Mesendoderm (in vitro differentiated cells): ENCODE measurements at regions not wholly inside any gene's neighbourhood (a gene's known extent, or its start where the extent isn't known, plus 50 kb on each side); places are given as distances from the start of the nearest gene placed in this dataset.

Experiments used
- DNase-seq: peaks from one replicate; pipeline ENCODE4 v3.0.0; 2013
- H2AK5ac ChIP-seq: 2 replicates; pipeline ENCODE4 v1.6.1; 2013; ENCODE audit warnings: low read length, inconsistent platforms
- H2BK120ac ChIP-seq: 2 replicates; pipeline ENCODE4 v1.6.1; 2013; ENCODE audit warnings: low read depth, mild to moderate bottlenecking, low read length, moderate library complexity, mixed read lengths
- H2BK15ac ChIP-seq: replicated peaks from 2 replicates; pipeline ENCODE4 v1.6.1; 2013; ENCODE audit warnings: low read depth, mild to moderate bottlenecking, moderate library complexity
- H2BK5ac ChIP-seq: 2 replicates; pipeline ENCODE4 v1.6.1; 2013; ENCODE audit warnings: low read length, inconsistent platforms
- H3K18ac ChIP-seq: 2 replicates; pipeline ENCODE4 v1.6.1; 2013; ENCODE audit warnings: mild to moderate bottlenecking, low read length, mixed read lengths
- H3K23ac ChIP-seq: one replicate; pipeline ENCODE4 v1.6.1; 2013; ENCODE audit warnings: low read length
- H3K27ac ChIP-seq: 2 replicates; pipeline ENCODE4 v1.5.1; 2013; ENCODE audit warnings: low read depth, mild to moderate bottlenecking, inconsistent platforms, low read length, moderate library complexity
- H3K27me3 ChIP-seq: 2 replicates; pipeline ENCODE4 v1.6.1; 2013; ENCODE audit warnings: low read length, control low read depth, mild to moderate bottlenecking, inconsistent platforms; ENCODE audit not compliant: insufficient read depth, poor library complexity
- H3K36me3 ChIP-seq: 2 replicates; pipeline ENCODE4 v1.6.1; 2013; ENCODE audit warnings: low read length, inconsistent platforms; ENCODE audit not compliant: control insufficient read depth, insufficient read depth
- H3K4ac ChIP-seq: one replicate; pipeline ENCODE4 v1.6.1; 2013; ENCODE audit warnings: low read depth, mild to moderate bottlenecking, low read length, moderate library complexity
- H3K4me1 ChIP-seq: 2 replicates; pipeline ENCODE4 v1.6.1; 2013; ENCODE audit warnings: low read depth, low read length, inconsistent platforms; ENCODE audit not compliant: control insufficient read depth
- H3K4me2 ChIP-seq: 2 replicates; pipeline ENCODE4 v1.6.1; 2013; ENCODE audit warnings: low read length
- H3K4me3 ChIP-seq: 2 replicates; pipeline ENCODE4 v1.5.1; 2013; ENCODE audit warnings: mild to moderate bottlenecking, low read length
- H3K56ac ChIP-seq: one replicate; pipeline ENCODE4 v1.6.1; 2013; ENCODE audit warnings: low read length
- H3K79me1 ChIP-seq: 2 replicates; pipeline ENCODE4 v1.6.1; 2013; ENCODE audit warnings: low read length, inconsistent platforms
- H3K79me2 ChIP-seq: 2 replicates; pipeline ENCODE4 v1.6.1; 2013; ENCODE audit warnings: mild to moderate bottlenecking, low read length; ENCODE audit not compliant: control insufficient read depth, insufficient read depth
- H3K9ac ChIP-seq: 2 replicates; pipeline ENCODE4 v1.6.1; 2013; ENCODE audit warnings: low read length, inconsistent platforms
- H4K5ac ChIP-seq: one replicate; pipeline ENCODE4 v1.6.1; 2013; ENCODE audit warnings: low read length
- H4K8ac ChIP-seq: one replicate; pipeline ENCODE4 v1.6.1; 2013; ENCODE audit warnings: low read depth, mild to moderate bottlenecking, control low read depth, low read length, moderate library complexity
- WGBS: extraction: QIAGEN DNeasy Blood & Tissue Kit; methylation state at CpG from one replicate; pipeline ENCODE4 v1.1.7; 2013; ENCODE audit warnings: low lambda C conversion rate, missing lambda C conversion rate; ENCODE audit not compliant: insufficient coverage; ENCODE audit errors: extremely low coverage; 5-methylcytosine and 5-hydroxymethylcytosine counted together

- Histone ChIP-seq H4K8ac (no peak overlapping the region), H3K18ac (no peak overlapping the region), H3K4me3 (no peak overlapping the region), H3K56ac (no peak overlapping the region), H2BK5ac (no peak overlapping the region), H3K4ac (no peak overlapping the region), H3K4me1 (no peaks in the 10 kb centered on the region), H3K36me3 (no peaks in the 10 kb centered on the region), H2BK15ac (no peak overlapping the region), H4K5ac (no peak overlapping the region), H3K23ac (no peak overlapping the region), H3K4me2 (no peak overlapping the region), H3K79me2 (no peaks in the 10 kb centered on the region), H3K79me1 (no peaks in the 10 kb centered on the region), H3K9ac (no peak overlapping the region), H3K27ac (no peak overlapping the region), H3K27me3 (no peaks in the 10 kb centered on the region), H2BK120ac (no peak overlapping the region), H2AK5ac (no peak overlapping the region)
- no peak for DNase-seq
- WGBS, result no CpG with 5 or more reads among the region's 1 CpG
These were observed 168.8 kb upstream of the CADM2 start for GRCh38 chr3:84789961-84790360.

GRCh38 chr3:84806958-84807357, 151.8 kb upstream of the CADM2 start:
- no CpG with 5 or more reads among the region's 3 CpGs for WGBS
- H3K4me3 ChIP-seq, result no peak overlapping the region

GRCh38 chr3:84820126-84820525, 138.7 kb upstream of the CADM2 start:
- Histone ChIP-seq H3K27me3 (no peaks in the 10 kb centered on the region), H2BK5ac (no peak overlapping the region), H3K4me1 (no peaks in the 10 kb centered on the region), H3K18ac (no peak overlapping the region), H2BK120ac (no peak overlapping the region), H4K5ac (no peak overlapping the region), H3K4me2 (no peak overlapping the region), H3K79me2 (no peaks in the 10 kb centered on the region), H2BK15ac (no peak overlapping the region), H3K4ac (no peak overlapping the region), H3K23ac (no peak overlapping the region), H3K4me3 (no peak overlapping the region), H3K27ac (no peak overlapping the region), H2AK5ac (no peak overlapping the region), H3K9ac (no peak overlapping the region), H4K8ac (no peak overlapping the region), H3K79me1 (no peaks in the 10 kb centered on the region), H3K56ac (no peak overlapping the region), H3K36me3 (no peaks in the 10 kb centered on the region)
- no CpG with 5 or more reads among the region's 2 CpGs for WGBS
- no peak for DNase-seq

More at GRCh38 chr3:84806958-84807357, 151.8 kb upstream of the CADM2 start:
- H3K56ac ChIP-seq, result no peak overlapping the region
- no peak overlapping the region for H4K8ac ChIP-seq
- H3K4ac ChIP-seq, result no peak overlapping the region
- H3K79me1 ChIP-seq, result no peaks in the 10 kb centered on the region
- H3K79me2 ChIP-seq, result no peaks in the 10 kb centered on the region
- no peak overlapping the region for H3K27ac ChIP-seq
- H2BK15ac ChIP-seq, result no peak overlapping the region
- H3K23ac ChIP-seq, result no peak overlapping the region
- H4K5ac ChIP-seq, result no peak overlapping the region
- H3K9ac ChIP-seq, result no peak overlapping the region
- no peak overlapping the region for H3K18ac ChIP-seq
- no peak for DNase-seq
- H2BK5ac ChIP-seq, result no peak overlapping the region
- H3K36me3 ChIP-seq, result no peaks in the 10 kb centered on the region
- no peak overlapping the region for H3K4me2 ChIP-seq
- no peaks in the 10 kb centered on the region for H3K4me1 ChIP-seq
- H2BK120ac ChIP-seq, result no peak overlapping the region
- no peaks in the 10 kb centered on the region for H3K27me3 ChIP-seq
- H2AK5ac ChIP-seq, result no peak overlapping the region

- Histone ChIP-seq H3K36me3 (no peaks in the 10 kb centered on the region), H3K27ac (no peak overlapping the region), H3K79me1 (no peaks in the 10 kb centered on the region), H3K18ac (no peak overlapping the region), H3K56ac (no peak overlapping the region), H3K9ac (no peak overlapping the region), H3K79me2 (no peaks in the 10 kb centered on the region), H2BK120ac (no peak overlapping the region), H2BK5ac (no peak overlapping the region), H3K27me3 (no peaks in the 10 kb centered on the region), H3K4ac (no peak overlapping the region), H2BK15ac (no peak overlapping the region), H4K5ac (no peak overlapping the region), H3K4me2 (no peak overlapping the region), H3K23ac (no peak overlapping the region), H3K4me1 (no peaks in the 10 kb centered on the region), H3K4me3 (no peak overlapping the region), H4K8ac (no peak overlapping the region), H2AK5ac (no peak overlapping the region)
- no peak for DNase-seq
These were observed 137.9 kb upstream of the CADM2 start for GRCh38 chr3:84820906-84821305.

GRCh38 chr3:84825817-84826216, 133.0 kb upstream of the CADM2 start:
- Histone ChIP-seq H2AK5ac (no peak overlapping the region), H3K4me2 (no peak overlapping the region), H2BK120ac (no peak overlapping the region), H3K79me2 (no peaks in the 10 kb centered on the region), H3K56ac (no peak overlapping the region), H3K4me1 (no peaks in the 10 kb centered on the region), H4K8ac (no peak overlapping the region), H3K79me1 (no peaks in the 10 kb centered on the region), H3K27ac (no peak overlapping the region), H3K36me3 (no peaks in the 10 kb centered on the region), H3K4me3 (no peak overlapping the region), H2BK5ac (no peak overlapping the region), H3K18ac (no peak overlapping the region), H3K27me3 (no peaks in the 10 kb centered on the region), H2BK15ac (no peak overlapping the region), H4K5ac (no peak overlapping the region), H3K23ac (no peak overlapping the region), H3K9ac (no peak overlapping the region), H3K4ac (no peak overlapping the region)
- peak; percentile 18 for DNase-seq
- no CpG with 5 or more reads among the region's 1 CpG for WGBS

GRCh38 chr3:84830476-84830875, 128.3 kb upstream of the CADM2 start:
- Histone ChIP-seq H3K79me2 (no peaks in the 10 kb centered on the region), H2BK120ac (no peak overlapping the region), H3K79me1 (no peaks in the 10 kb centered on the region), H4K8ac (no peak overlapping the region), H3K23ac (no peak overlapping the region), H3K27me3 (no peaks in the 10 kb centered on the region), H3K9ac (no peak overlapping the region), H3K4ac (no peak overlapping the region), H2AK5ac (no peak overlapping the region), H3K4me2 (no peak overlapping the region), H3K4me3 (no peak overlapping the region), H4K5ac (no peak overlapping the region), H3K18ac (no peak overlapping the region), H3K56ac (no peak overlapping the region), H2BK15ac (no peak overlapping the region), H3K36me3 (no peaks in the 10 kb centered on the region), H3K4me1 (no peaks in the 10 kb centered on the region), H3K27ac (no peak overlapping the region), H2BK5ac (no peak overlapping the region)
- no CpG with 5 or more reads among the region's 2 CpGs for WGBS
- no peak for DNase-seq
